Transverse colon (tissue), 4 donors: ENCODE measurements at regions not wholly inside any gene's neighbourhood (a gene's known extent, or its start where the extent isn't known, plus 50 kb on each side); places are given as distances from the start of the nearest gene placed in this dataset.

Source experiments
- EP300 ChIP-seq: sonication (generic); formaldehyde crosslinking; IDR thresholded peaks from one replicate; pipeline ENCODE4 v1.6.1; 2017; ENCODE audit warnings: antibody characterized with exemption, low read depth
- POLR2A ChIP-seq: fragments of 450-650 bp; IDR thresholded peaks from one replicate; pipeline ENCODE4 v1.6.1; 2016; ENCODE audit warnings: antibody characterized with exemption, mild to moderate bottlenecking, moderate library complexity
- POLR2AphosphoS5 ChIP-seq, 3 donors: sonication (generic); formaldehyde crosslinking; IDR thresholded peaks; one replicate each; pipeline ENCODE4 v1.6.1; 2016; ENCODE audit warnings: antibody characterized with exemption in 3 of 3
- TF ChIP-seq, protein P1 (sequence below), 5 experiments: fragments of 200-600 bp in 3 of 5; fragments of 450-650 bp in 2 of 5; sonication (generic) in 3 of 5; IDR thresholded peaks; 1 replicate in 2 of 5; 2 replicates in 3 of 5; pipeline ENCODE4 v1.5.1; 2016 to 2017; ENCODE audit warnings: antibody characterized with exemption in 5 of 5, inconsistent platforms in 3 of 5, mild to moderate bottlenecking in 2 of 5, moderate library complexity in 1 of 5

DNA sequence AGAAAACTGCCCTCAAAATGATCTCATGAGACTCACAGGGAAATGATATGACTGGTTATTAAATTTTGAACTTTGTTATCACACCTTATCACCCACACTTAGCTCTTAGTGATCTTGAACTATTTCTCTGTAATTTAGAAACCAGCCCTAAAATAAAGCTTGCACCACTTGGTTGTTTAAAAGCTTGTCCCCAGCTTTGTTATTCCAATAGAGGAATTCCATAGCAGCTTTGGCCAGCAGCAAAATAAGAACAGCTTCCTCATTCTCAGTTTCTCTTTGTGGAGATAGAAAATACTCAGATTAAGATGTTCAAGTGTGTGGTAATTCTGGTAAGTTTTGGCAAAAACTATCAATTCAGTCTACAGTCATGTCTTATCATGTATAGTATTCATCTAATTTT lies 54.4 kb upstream of the CCDC68 start:
- TF ChIP-seq, protein P1, sequence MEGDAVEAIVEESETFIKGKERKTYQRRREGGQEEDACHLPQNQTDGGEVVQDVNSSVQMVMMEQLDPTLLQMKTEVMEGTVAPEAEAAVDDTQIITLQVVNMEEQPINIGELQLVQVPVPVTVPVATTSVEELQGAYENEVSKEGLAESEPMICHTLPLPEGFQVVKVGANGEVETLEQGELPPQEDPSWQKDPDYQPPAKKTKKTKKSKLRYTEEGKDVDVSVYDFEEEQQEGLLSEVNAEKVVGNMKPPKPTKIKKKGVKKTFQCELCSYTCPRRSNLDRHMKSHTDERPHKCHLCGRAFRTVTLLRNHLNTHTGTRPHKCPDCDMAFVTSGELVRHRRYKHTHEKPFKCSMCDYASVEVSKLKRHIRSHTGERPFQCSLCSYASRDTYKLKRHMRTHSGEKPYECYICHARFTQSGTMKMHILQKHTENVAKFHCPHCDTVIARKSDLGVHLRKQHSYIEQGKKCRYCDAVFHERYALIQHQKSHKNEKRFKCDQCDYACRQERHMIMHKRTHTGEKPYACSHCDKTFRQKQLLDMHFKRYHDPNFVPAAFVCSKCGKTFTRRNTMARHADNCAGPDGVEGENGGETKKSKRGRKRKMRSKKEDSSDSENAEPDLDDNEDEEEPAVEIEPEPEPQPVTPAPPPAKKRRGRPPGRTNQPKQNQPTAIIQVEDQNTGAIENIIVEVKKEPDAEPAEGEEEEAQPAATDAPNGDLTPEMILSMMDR (IDR thresholded peaks at IDR 0.05) = no peak
- TF ChIP-seq EP300 (no peak), POLR2AphosphoS5 (IDR thresholded peaks at IDR 0.05) (no peak), POLR2A (no peak)
